Pancreas (tissue), 10 donors: ENCODE measurements at regions not wholly inside any gene's neighbourhood (a gene's known extent, or its start where the extent isn't known, plus 50 kb on each side); places are given as distances from the start of the nearest gene placed in this dataset.

Source experiments
- ATAC-seq, 4 donors: fragments of 200-7000 bp; cut with Tn5 transposase; one replicate each; pipeline versions ENCODE4 v1.8.0 to v1.9.1; 2020; ENCODE audit warnings: mild to moderate bottlenecking in 4 of 4, moderate library complexity in 4 of 4
- DNase-seq, 6 donors: peaks; one replicate each; pipeline ENCODE4 v3.0.0-alpha.2; 2020
- FAIRE-seq: peaks from 2 replicates; lab custom pipeline; 2012; peaks lifted over from hg19 to GRCh38; lab: Jason Lieb, UNC
- H3K27ac ChIP-seq, 4 donors: fragments of 200-600 bp; sonication (generic); 1 replicate in 3 of 4; 2 replicates in 1 of 4; pipeline versions ENCODE4 v1.5.0 to v1.8.0; 2020
- H3K27me3 ChIP-seq, 4 donors: fragments of 200-600 bp; one replicate each; pipeline ENCODE4 v1.8.0; 2021
- H3K36me3 ChIP-seq, 3 donors: fragments of 200-600 bp; sonication (generic) in 1 of 3; one replicate each; pipeline versions ENCODE4 v1.5.0 to v1.8.0; 2020 to 2021
- H3K4me1 ChIP-seq, 3 donors: fragments of 200-600 bp; one replicate each; pipeline ENCODE4 v1.8.0; 2021
- H3K4me3 ChIP-seq, 4 donors: fragments of 200-600 bp; sonication (generic) in 2 of 4; one replicate each; pipeline versions ENCODE4 v1.5.0 to v1.8.0; 2020 to 2021
- H3K9me3 ChIP-seq, 4 donors: fragments of 200-600 bp; one replicate each; pipeline ENCODE4 v1.8.0; 2021
- WGBS, 2 donors: extraction: QIAGEN DNeasy Blood & Tissue Kit; methylation state at CpG; one replicate each; pipeline ENCODE4 v1.1.7; 2013; 5-methylcytosine and 5-hydroxymethylcytosine counted together
- intact Hi-C, 3 donors: fragments of 100-400 bp; cut with DNase I; formaldehyde crosslinking; loops; one replicate each; pipeline versions ENCODE4 v1.11.1 to v1.14.2; 2022
- TF ChIP-seq, protein P1 (sequence below), 4 donors: fragments of 200-600 bp; sonication (generic) in 3 of 4; IDR thresholded peaks; one replicate each; pipeline versions ENCODE4 v1.5.0 to v1.8.0; 2021; ENCODE audit warnings: antibody characterized with exemption in 4 of 4
- donor health status: healthy with polysubstance abuse.
- donor health status: DM: no; HTN: no; CAD: no; lungs with moderate emphysema.
- donor health status: DM: no; HTN: no; CAD: no.
- donor health status: control.
- donor health status: control.
- donor health status: Bipolar disorder and iron deficiency.
- donor health status: DM: yes; HTN: yes; CAD: no.
- donor health status: DM: no; HTN: no; CAD: no.
- donor health status: DM: no; HTN: no; CAD: no.
- donor health status: DM: yes; HTN: yes; CAD: no.

DNA sequence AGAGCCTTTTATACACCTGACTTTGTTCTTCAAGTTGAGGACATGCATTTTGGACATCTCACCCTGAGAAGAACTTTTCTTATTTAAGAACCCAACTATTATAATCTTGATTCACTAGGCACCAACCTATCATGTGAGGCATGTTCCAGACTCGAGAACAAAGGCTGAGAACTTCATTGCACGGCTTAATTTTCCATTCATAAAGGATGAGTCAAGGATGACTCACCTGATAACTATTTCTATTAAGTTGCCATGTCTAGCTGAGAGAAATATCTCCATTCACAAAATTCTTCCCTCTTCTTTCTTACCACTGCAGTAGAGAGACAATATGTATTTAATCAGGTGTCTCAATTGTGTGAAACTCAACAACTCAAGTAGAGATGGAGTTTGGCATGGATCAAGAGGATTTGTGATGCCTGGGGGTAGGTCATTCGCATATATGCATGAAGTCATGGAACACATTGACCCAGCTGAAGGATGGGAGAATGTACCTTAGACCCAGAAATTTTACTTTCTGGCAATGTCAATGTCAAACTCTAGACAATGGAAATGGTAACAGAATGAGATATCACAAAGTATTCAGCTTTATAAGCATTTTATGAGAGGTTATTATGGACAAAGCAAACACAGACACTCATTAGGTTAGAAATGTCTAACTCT, 173.2 kb upstream of the PRNP start:
- Histone ChIP-seq H3K27ac (no peak overlapping the region), H3K36me3 (no peaks in the 10 kb centered on the region), H3K9me3 (no peaks in the 10 kb centered on the region), H3K4me1 (no peaks in the 10 kb centered on the region), H3K4me3 (no peak overlapping the region), H3K27me3 (no peaks in the 10 kb centered on the region)
- TF ChIP-seq, protein P1, sequence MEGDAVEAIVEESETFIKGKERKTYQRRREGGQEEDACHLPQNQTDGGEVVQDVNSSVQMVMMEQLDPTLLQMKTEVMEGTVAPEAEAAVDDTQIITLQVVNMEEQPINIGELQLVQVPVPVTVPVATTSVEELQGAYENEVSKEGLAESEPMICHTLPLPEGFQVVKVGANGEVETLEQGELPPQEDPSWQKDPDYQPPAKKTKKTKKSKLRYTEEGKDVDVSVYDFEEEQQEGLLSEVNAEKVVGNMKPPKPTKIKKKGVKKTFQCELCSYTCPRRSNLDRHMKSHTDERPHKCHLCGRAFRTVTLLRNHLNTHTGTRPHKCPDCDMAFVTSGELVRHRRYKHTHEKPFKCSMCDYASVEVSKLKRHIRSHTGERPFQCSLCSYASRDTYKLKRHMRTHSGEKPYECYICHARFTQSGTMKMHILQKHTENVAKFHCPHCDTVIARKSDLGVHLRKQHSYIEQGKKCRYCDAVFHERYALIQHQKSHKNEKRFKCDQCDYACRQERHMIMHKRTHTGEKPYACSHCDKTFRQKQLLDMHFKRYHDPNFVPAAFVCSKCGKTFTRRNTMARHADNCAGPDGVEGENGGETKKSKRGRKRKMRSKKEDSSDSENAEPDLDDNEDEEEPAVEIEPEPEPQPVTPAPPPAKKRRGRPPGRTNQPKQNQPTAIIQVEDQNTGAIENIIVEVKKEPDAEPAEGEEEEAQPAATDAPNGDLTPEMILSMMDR (IDR thresholded peaks at IDR 0.05): no peak
- intact Hi-C loops: no loop called here
- WGBS, 2 donors: 30 to 42% methylated on average over 3 of the region's 3 CpGs
- ATAC-seq: no peak
- FAIRE-seq: no peak
- no peak for DNase-seq

DNA sequence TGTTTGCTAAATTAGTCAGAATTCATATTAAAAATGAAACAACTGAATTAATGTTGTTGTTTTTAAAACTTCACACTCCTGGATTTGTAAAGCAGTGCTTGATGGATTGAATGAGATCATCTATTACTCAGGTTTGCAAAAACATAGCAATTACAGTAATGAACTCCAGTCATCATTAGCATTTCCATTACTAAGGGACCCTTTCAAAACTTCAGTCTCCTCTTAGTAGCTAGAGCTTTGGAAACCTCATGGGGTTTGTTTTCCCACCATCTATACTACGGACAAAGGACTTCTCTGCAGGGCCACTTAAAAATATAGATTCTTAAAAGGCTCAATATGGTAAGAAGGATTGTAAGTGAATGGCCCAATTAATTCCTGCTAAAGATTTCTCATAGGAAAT, 174.5 kb upstream of the PRNP start:
- Histone ChIP-seq H3K36me3 (no peaks in the 10 kb centered on the region), H3K9me3 (no peaks in the 10 kb centered on the region), H3K4me3 (no peak overlapping the region), H3K27ac (no peak overlapping the region), H3K4me1 (no peaks in the 10 kb centered on the region), H3K27me3 (no peaks in the 10 kb centered on the region)
- 55 to 73% methylated on average over 1 of the region's 1 CpG for WGBS, 2 donors
- intact Hi-C loops: no loop called here
- no peak for DNase-seq
- no peak for FAIRE-seq
- no peak for ATAC-seq
- TF ChIP-seq, protein P1 (IDR thresholded peaks at IDR 0.05): no peak

DNA sequence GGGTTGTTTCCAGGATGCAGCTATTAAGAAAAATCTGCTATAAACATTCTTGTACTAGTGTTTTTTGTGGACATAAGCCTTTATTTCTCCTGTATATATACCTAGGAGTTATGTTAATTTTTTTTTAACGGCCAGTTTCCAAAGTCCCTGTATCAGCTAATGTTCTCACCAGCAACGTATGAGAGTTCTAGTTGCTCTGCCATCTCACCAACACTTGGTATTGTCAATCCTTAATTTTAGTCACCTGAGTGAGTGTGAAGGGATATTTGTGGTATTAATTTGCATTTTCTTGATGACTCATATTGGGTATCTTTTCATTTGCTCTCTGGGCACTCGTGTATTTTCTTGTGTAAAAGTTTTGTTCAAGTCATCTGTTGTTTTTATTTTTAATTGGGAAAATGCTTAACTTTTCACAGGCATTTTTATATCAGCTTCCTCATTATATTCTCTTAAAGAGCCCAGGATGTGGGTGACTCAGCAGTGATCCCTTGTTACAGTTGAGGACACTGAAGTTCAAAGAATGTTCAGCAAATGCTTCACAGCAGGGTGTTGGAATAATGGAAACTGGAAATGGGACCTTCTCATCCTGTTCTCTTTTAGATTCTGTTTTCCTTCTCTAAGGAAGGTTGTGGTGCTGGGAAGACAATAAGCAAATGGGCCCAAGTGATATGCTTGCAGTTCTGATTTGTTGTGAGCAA, 176.3 kb upstream of the PRNP start:
- TF ChIP-seq, protein P1 (IDR thresholded peaks at IDR 0.05): no peak
- no peak for FAIRE-seq

DNA sequence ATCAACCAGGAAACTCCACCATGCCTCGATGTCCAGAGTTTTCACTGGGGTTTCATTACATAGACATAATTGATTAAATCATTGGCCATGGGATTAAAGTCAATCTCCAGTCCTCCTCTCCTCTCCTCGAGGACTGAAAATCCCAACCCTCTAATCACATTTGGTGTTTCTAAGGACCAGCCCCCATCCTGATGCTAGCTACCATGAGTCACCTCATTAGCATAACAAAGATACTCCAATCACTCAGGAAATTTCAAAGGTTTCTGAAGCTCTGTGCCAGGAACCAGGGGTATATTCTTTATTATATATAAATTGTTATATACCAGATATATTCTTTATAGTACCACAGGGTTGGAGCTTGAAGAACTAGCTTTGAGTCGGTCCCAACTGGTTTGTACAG, 177.5 kb upstream of the PRNP start:
- Histone ChIP-seq H3K4me3 (no peak overlapping the region), H3K4me1 (no peaks in the 10 kb centered on the region), H3K9me3 (no peaks in the 10 kb centered on the region), H3K27ac (no peak overlapping the region), H3K27me3 (no peaks in the 10 kb centered on the region), H3K36me3 (no peaks in the 10 kb centered on the region)
- ATAC-seq (no peak), FAIRE-seq (no peak), DNase-seq (no peak)
- TF ChIP-seq, protein P1 (IDR thresholded peaks at IDR 0.05): no peak
- intact Hi-C loops: no loop called here
- WGBS, 2 donors: 50 to 71% methylated on average over 3 of the region's 3 CpGs

More for the DNA sequence above, 176.3 kb upstream of the PRNP start:
- Histone ChIP-seq H3K36me3 (no peaks in the 10 kb centered on the region), H3K27me3 (no peaks in the 10 kb centered on the region), H3K4me3 (no peak overlapping the region), H3K4me1 (no peaks in the 10 kb centered on the region), H3K9me3 (no peaks in the 10 kb centered on the region), H3K27ac (no peak overlapping the region)
- no peak for DNase-seq
- 61 to 69% methylated on average over 3 of the region's 3 CpGs for WGBS, 2 donors
- ATAC-seq: no peak
- intact Hi-C loops: no loop called here

DNA sequence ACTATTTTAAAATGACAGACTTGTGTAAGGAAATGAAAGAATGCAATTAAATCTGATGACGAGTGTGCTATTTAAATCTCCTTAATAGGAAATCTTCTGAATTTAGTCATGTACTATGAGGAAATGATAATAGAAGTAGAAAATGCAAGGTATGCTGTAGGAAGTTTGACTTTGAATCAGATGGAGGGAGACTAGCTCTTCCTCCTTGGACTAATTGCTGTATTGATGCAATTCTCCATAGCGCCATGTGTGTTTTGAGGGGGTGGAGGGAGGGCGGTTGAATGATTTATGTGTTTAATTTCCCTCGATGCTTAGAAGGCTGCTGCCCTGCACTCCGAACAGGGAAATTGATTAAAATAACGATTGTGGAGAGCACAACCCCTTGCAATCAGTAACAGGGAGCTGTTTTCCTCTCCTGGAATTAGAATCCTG, 179.0 kb upstream of the PRNP start:
- no peak for FAIRE-seq

More for the DNA sequence above, 179.0 kb upstream of the PRNP start:
- Histone ChIP-seq H3K4me3 (no peak overlapping the region), H3K36me3 (no peaks in the 10 kb centered on the region), H3K4me1 (no peaks in the 10 kb centered on the region), H3K27ac (no peak overlapping the region), H3K27me3 (no peaks in the 10 kb centered on the region), H3K9me3 (no peaks in the 10 kb centered on the region)
- intact Hi-C loops: no loop called here
- TF ChIP-seq, protein P1 (IDR thresholded peaks at IDR 0.05): no peak
- ATAC-seq (peak in 3 of 4 donors; percentile 40 to 66 (median 59)), DNase-seq (no peak)
- 13 to 16% methylated on average over 6 of the region's 6 CpGs for WGBS, 2 donors
